Neural progenitor cell (in vitro differentiated cells): ENCODE measurements at regions not wholly inside any gene's neighbourhood (a gene's known extent, or its start where the extent isn't known, plus 50 kb on each side); places are given as distances from the start of the nearest gene placed in this dataset.

Experiments
- EZH2 ChIP-seq: fragments of 200-600 bp; sonication (generic); IDR thresholded peaks from 2 replicates; pipeline ENCODE4 v1.6.1; 2017; ENCODE audit warnings: antibody characterized with exemption, mild to moderate bottlenecking, moderate library complexity
- TF ChIP-seq, protein P1 (sequence below): fragments of 200-600 bp; sonication (generic); IDR thresholded peaks from 2 replicates; pipeline ENCODE4 v1.5.1; 2017; ENCODE audit warnings: antibody characterized with exemption, mild to moderate bottlenecking

DNA sequence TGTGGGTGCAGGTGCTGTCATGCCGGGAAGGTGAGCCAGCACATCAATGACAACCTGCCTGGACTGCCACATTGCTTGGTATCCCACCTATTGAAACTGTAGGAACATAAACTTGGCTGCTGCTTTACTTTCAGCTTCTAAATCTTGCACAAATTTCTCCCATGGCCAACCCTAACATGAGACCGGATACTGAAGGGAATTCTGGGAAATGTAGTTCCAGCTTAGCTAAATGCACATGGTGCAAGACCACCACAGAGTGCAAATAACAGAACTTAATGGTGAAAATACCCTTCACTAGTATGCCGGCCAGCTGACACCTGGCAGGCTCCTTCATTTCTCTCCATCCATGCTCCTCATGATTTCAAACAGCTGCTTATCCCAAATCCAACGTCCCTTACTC is 247.4 kb downstream of the ARRDC4 start:
- TF ChIP-seq, protein P1, sequence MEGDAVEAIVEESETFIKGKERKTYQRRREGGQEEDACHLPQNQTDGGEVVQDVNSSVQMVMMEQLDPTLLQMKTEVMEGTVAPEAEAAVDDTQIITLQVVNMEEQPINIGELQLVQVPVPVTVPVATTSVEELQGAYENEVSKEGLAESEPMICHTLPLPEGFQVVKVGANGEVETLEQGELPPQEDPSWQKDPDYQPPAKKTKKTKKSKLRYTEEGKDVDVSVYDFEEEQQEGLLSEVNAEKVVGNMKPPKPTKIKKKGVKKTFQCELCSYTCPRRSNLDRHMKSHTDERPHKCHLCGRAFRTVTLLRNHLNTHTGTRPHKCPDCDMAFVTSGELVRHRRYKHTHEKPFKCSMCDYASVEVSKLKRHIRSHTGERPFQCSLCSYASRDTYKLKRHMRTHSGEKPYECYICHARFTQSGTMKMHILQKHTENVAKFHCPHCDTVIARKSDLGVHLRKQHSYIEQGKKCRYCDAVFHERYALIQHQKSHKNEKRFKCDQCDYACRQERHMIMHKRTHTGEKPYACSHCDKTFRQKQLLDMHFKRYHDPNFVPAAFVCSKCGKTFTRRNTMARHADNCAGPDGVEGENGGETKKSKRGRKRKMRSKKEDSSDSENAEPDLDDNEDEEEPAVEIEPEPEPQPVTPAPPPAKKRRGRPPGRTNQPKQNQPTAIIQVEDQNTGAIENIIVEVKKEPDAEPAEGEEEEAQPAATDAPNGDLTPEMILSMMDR, result no peak
- no peak for TF ChIP-seq EZH2
